ENCODE measurements at regions not wholly inside any gene's neighbourhood (a gene's known extent, or its start where the extent isn't known, plus 50 kb on each side); places are given as distances from the start of the nearest gene placed in this dataset.

DNA sequence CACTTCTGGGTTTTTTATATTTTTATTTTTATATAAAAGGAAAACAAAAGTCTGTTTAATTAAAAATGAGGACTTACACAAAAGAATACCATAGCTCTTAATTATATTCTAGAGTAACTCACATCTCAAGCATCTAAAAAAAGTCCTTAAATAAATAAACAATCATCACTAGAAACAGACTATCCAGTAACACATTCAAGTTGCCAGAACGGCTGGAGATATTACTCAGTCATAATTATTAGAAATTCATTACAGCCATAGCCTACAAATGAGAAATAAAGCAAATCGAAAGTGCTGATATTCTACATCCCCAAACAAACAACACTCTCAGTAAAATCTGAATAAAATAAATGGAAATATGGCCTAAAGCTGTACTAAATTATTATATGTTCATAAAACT lies 182.5 kb upstream of the C11orf58 start:
- in situ Hi-C loops (cut with MboI), result no loop called here
- Histone ChIP-seq H3K79me2 (ENCODE audit: insufficient read depth) (no peaks in the 10 kb centered on the region), H3K9ac (no peak overlapping the region), H3K4me3 (no peak overlapping the region), H3K36me3 (ENCODE audit: low read depth) (no peaks in the 10 kb centered on the region), H4K20me1 (ENCODE audit: insufficient read depth) (no peaks in the 10 kb centered on the region), H3K27me3 (replicated peaks; ENCODE audit: insufficient read depth) (no peaks in the 10 kb centered on the region), H3F3A (ENCODE audit: insufficient read depth) (no peaks in the 10 kb centered on the region), H3K9me2 (ENCODE audit: insufficient read depth) (no peaks in the 10 kb centered on the region), H3K4me2 (ENCODE audit: unreplicated experiment) (no peak overlapping the region), H2AFZ (no peak overlapping the region), H3K4me1 (ENCODE audit: insufficient read depth) (no peaks in the 10 kb centered on the region), H3K27ac (no peak overlapping the region), H3K9me3 (ENCODE audit: low read depth) (no peaks in the 10 kb centered on the region)
- TF ChIP-seq EZH2phosphoT487 (IDR thresholded peaks at IDR 0.05; ENCODE audit: insufficient read depth, low read depth) (no peak), EZH2 (IDR thresholded peaks at IDR 0.05; ENCODE audit: insufficient read depth, poor library complexity, severe bottlenecking) (no peak)
- no peak for DNase-seq
- 7 to 8% methylated on average over 2 of the region's 2 CpGs for WGBS, 2 experiments (ENCODE audit: low coverage in 1 of 2, low lambda C conversion rate in 2 of 2, missing lambda C conversion rate in 2 of 2)

DNA sequence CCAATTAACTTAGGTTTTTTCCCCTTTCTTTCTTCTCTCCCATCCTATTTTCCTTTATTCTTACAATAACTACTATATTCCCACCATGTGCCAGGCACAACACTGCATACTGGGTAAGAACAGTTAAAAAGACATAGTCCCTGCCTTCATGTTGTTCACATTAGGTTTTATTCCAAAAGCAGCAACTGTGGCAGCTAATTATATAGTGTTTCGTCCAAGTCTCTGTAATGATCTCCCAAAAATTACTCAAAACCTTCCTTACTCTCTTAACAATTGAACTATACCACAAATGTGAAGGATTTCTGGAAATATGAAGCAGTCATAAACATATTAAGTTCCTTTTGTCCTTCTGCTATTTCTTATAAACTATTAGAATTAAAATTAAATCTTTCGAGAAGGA lies 184.1 kb upstream of the C11orf58 start:
- Histone ChIP-seq H2AFZ (no peak overlapping the region), H3K9ac (no peak overlapping the region), H3K79me2 (ENCODE audit: insufficient read depth) (no peaks in the 10 kb centered on the region), H3K4me2 (ENCODE audit: unreplicated experiment) (no peak overlapping the region), H4K20me1 (ENCODE audit: insufficient read depth) (no peaks in the 10 kb centered on the region), H3K27ac (no peak overlapping the region), H3K9me3 (ENCODE audit: low read depth) (no peaks in the 10 kb centered on the region), H3K36me3 (ENCODE audit: low read depth) (no peaks in the 10 kb centered on the region), H3K27me3 (replicated peaks; ENCODE audit: insufficient read depth) (no peaks in the 10 kb centered on the region), H3K9me2 (ENCODE audit: insufficient read depth) (no peaks in the 10 kb centered on the region), H3F3A (ENCODE audit: insufficient read depth) (no peaks in the 10 kb centered on the region), H3K4me1 (ENCODE audit: insufficient read depth) (no peaks in the 10 kb centered on the region), H3K4me3 (no peak overlapping the region)
- WGBS, 2 experiments (ENCODE audit: low coverage in 1 of 2, low lambda C conversion rate in 2 of 2, missing lambda C conversion rate in 2 of 2), result 7% methylated on average over 2 of the region's 2 CpGs
- no peak for DNase-seq
- in situ Hi-C loops (cut with MboI), result no loop called here
- no peak for TF ChIP-seq EZH2phosphoT487 (IDR thresholded peaks at IDR 0.05; ENCODE audit: insufficient read depth, low read depth)
- no peak for TF ChIP-seq EZH2 (IDR thresholded peaks at IDR 0.05; ENCODE audit: insufficient read depth, poor library complexity, severe bottlenecking)

DNA sequence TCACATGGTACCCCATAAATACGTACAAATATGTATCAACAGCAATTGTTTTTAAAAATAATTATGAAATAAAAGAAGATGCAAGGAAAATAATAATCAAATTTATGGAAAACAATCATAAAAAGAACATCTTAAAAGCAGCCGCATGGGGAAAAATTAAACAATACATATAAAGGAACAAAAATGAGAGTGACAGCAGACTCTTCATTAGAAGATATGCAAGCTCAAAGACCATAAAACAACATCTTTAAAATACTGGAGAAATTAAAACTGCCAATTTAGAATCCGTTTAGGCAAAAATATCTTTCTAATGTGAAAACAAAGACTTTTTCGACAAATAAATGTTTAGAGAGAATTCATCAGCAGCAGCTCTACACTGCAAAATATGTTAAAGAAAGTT lies 190.6 kb upstream of the C11orf58 start:
- Histone ChIP-seq H3K4me3 (no peak overlapping the region), H3K27me3 (replicated peaks; ENCODE audit: insufficient read depth) (no peaks in the 10 kb centered on the region), H2AFZ (no peak overlapping the region), H3K9me2 (ENCODE audit: insufficient read depth) (no peaks in the 10 kb centered on the region), H3K9ac (no peak overlapping the region), H4K20me1 (ENCODE audit: insufficient read depth) (no peaks in the 10 kb centered on the region), H3K4me1 (ENCODE audit: insufficient read depth) (no peaks in the 10 kb centered on the region), H3K79me2 (ENCODE audit: insufficient read depth) (no peaks in the 10 kb centered on the region), H3K4me2 (ENCODE audit: unreplicated experiment) (no peak overlapping the region), H3K36me3 (ENCODE audit: low read depth) (no peaks in the 10 kb centered on the region), H3K9me3 (ENCODE audit: low read depth) (no peaks in the 10 kb centered on the region), H3K27ac (no peak overlapping the region), H3F3A (ENCODE audit: insufficient read depth) (no peaks in the 10 kb centered on the region)
- TF ChIP-seq EZH2phosphoT487 (IDR thresholded peaks at IDR 0.05; ENCODE audit: insufficient read depth, low read depth) (no peak), EZH2 (IDR thresholded peaks at IDR 0.05; ENCODE audit: insufficient read depth, poor library complexity, severe bottlenecking) (no peak)
- WGBS, 2 experiments (ENCODE audit: low coverage in 1 of 2, low lambda C conversion rate in 2 of 2, missing lambda C conversion rate in 2 of 2), result 46 to 52% methylated on average over 4 of the region's 4 CpGs
- in situ Hi-C loops (cut with MboI), result no loop called here
- DNase-seq, result no peak

DNA sequence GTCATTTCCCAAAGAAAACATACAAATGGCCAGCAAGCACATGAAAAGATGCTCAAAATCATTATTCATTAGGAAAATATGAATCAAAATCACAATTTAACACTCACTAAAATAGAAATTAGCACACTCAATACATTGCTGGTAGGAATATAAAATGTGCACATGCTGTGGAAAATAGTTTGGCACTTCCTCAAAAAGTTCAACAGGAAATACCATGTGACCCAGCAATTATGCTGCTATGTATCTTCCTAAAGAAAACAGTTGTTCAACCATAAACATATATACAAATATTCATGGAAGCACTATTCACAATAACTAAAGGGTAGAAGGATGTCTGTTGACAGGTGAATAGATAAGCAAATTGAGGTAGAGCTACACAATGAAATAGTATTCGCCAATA lies 187.3 kb upstream of the SOX6 start:
- Histone ChIP-seq H2AFZ (no peak overlapping the region), H3K4me2 (ENCODE audit: unreplicated experiment) (no peak overlapping the region), H3K9me2 (ENCODE audit: insufficient read depth) (no peaks in the 10 kb centered on the region), H3K79me2 (ENCODE audit: insufficient read depth) (no peaks in the 10 kb centered on the region), H3K4me3 (no peak overlapping the region), H3K9me3 (ENCODE audit: low read depth) (no peaks in the 10 kb centered on the region), H4K20me1 (ENCODE audit: insufficient read depth) (no peaks in the 10 kb centered on the region), H3K27ac (no peak overlapping the region), H3K4me1 (ENCODE audit: insufficient read depth) (no peaks in the 10 kb centered on the region), H3K9ac (no peak overlapping the region), H3K27me3 (replicated peaks; ENCODE audit: insufficient read depth) (no peaks in the 10 kb centered on the region), H3K36me3 (ENCODE audit: low read depth) (no peaks in the 10 kb centered on the region), H3F3A (ENCODE audit: insufficient read depth) (no peaks in the 10 kb centered on the region)
- no peak for TF ChIP-seq EZH2phosphoT487 (IDR thresholded peaks at IDR 0.05; ENCODE audit: insufficient read depth, low read depth)
- no peak for TF ChIP-seq EZH2 (IDR thresholded peaks at IDR 0.05; ENCODE audit: insufficient read depth, poor library complexity, severe bottlenecking)
- WGBS, 2 experiments (ENCODE audit: low coverage in 1 of 2, low lambda C conversion rate in 2 of 2, missing lambda C conversion rate in 2 of 2), result 30 to 32% methylated on average over 1 of the region's 1 CpG
- DNase-seq, result no peak
- in situ Hi-C loops (cut with MboI), result no loop called here

DNA sequence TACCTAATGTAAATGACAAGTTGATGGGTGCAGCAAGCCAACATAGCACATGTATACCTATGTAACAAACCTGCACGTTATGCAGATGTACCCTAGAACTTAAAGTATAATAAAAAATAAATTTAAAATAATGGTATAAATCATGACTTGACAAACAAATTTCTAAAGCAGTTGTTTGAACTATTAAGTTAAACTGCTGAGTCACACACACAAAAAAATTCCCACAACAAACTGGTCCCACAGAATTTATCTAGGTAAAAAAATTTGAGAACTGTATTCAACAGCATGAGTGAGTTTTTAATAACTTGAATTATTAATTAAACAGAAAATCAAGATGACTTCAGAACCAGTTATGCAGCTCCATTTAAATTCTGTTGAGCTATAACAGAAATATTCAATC lies 186.0 kb upstream of the SOX6 start:
- no peak for DNase-seq
- Histone ChIP-seq H3K4me2 (ENCODE audit: unreplicated experiment) (no peak overlapping the region), H3K9me3 (ENCODE audit: low read depth) (no peaks in the 10 kb centered on the region), H3K9ac (no peak overlapping the region), H3K4me1 (ENCODE audit: insufficient read depth) (no peaks in the 10 kb centered on the region), H3K79me2 (ENCODE audit: insufficient read depth) (no peaks in the 10 kb centered on the region), H3F3A (ENCODE audit: insufficient read depth) (no peaks in the 10 kb centered on the region), H3K27ac (no peak overlapping the region), H3K9me2 (ENCODE audit: insufficient read depth) (no peaks in the 10 kb centered on the region), H3K36me3 (ENCODE audit: low read depth) (no peaks in the 10 kb centered on the region), H3K27me3 (replicated peaks; ENCODE audit: insufficient read depth) (no peaks in the 10 kb centered on the region), H4K20me1 (ENCODE audit: insufficient read depth) (no peaks in the 10 kb centered on the region), H2AFZ (no peak overlapping the region), H3K4me3 (no peak overlapping the region)
- 58 to 59% methylated on average over 1 of the region's 1 CpG for WGBS, 2 experiments (ENCODE audit: low coverage in 1 of 2, low lambda C conversion rate in 2 of 2, missing lambda C conversion rate in 2 of 2)
- in situ Hi-C loops (cut with MboI), result no loop called here
- no peak for TF ChIP-seq EZH2phosphoT487 (IDR thresholded peaks at IDR 0.05; ENCODE audit: insufficient read depth, low read depth)
- TF ChIP-seq EZH2 (IDR thresholded peaks at IDR 0.05; ENCODE audit: insufficient read depth, poor library complexity, severe bottlenecking), result no peak
